GM18508 (cell line): ENCODE measurements at regions not wholly inside any gene's neighbourhood (a gene's known extent, or its start where the extent isn't known, plus 50 kb on each side); places are given as distances from the start of the nearest gene placed in this dataset.

ENCODE experiments used
- ATAC-seq: cut with Tn5 transposase; IDR thresholded peaks from one replicate; pipeline ENCODE4 v1.9.1; 2021; ENCODE audit warnings: moderate number of reproducible peaks; ENCODE audit not compliant: insufficient read depth, unreplicated experiment

DNA sequence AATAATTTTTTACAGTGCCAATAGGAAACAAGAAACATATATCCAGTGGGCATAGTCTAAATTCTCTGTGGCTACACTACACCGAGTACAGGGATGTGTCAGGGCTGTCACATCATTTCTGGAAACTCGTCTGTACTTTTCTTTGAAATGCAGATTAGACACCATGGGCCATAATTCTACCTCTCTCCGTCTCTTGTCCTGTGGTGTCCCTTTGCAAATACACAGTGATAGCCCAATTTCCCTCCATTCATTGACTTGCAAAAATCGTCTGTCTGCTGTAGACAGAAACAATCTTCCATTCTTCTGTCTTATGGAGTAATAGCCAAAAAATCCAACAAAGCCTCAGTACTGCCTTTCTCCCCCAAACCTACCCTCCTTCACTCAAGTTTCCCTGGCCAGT lies 487.1 kb upstream of the ANO3 start:
- no peak for ATAC-seq

- ATAC-seq: no peak
Measured at GRCh38 chr11:25855916-25856315, 476.0 kb upstream of the ANO3 start.

GRCh38 chr11:25859776-25860175 lies 472.2 kb upstream of the ANO3 start:
- no peak for ATAC-seq

DNA sequence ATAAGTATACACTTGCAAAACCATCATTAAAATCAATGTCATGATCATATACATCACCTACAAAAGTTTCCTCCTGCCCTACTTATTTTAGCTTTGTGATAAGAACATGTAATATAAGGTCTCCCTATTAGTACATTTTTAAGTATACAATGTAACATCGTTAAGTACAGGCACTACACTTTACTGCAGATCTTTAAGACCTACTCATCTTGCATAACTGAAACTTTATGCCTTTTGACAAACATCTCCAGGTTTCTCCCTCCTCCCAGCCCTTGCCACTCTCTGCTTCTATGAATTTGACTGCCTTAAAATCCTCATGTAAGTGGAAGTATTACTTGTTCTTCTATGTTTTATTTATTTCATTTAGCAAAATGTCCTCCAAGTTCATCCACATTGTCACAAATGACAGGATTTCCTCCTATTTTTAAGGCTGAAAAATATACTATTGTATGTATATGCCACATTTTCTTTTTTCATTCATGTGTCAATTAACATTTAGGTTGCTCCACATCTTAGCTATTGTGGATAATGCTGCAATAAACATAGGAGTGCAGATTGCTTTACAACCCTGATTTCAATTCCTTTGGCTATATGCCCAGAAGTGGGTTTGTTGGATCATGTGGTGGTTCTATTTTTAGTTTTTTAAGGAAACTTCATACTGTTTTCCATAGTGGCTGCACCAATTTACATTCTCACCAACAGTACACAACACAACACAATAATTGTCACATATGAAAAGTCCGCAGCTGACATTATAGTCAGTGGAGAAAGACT lies 471.1 kb upstream of the ANO3 start:
- no peak for ATAC-seq

DNA sequence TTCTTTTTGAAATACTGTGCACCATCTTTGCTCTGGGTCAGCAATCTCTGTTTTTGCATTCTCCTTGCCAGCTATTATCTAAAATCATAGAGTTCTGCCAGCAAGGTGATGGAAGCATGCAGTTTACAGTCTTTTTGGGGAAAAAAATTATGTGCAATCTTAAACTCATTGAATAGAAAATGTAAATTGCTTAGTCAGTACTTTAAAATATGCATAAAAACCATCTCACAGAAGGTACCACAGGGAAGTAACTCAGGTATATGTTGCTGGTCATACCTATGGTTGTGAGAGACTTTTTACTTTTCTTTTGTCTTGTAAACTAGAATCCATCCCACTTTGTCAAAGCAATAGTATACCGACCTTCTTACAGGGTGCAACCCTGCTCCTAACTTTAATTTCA lies 469.8 kb upstream of the ANO3 start:
- ATAC-seq: no peak

- no peak for ATAC-seq
Measured at GRCh38 chr11:25863986-25864385, 467.9 kb upstream of the ANO3 start.

- no peak for ATAC-seq
Measured at GRCh38 chr11:25876456-25876965, 455.4 kb upstream of the ANO3 start.

DNA sequence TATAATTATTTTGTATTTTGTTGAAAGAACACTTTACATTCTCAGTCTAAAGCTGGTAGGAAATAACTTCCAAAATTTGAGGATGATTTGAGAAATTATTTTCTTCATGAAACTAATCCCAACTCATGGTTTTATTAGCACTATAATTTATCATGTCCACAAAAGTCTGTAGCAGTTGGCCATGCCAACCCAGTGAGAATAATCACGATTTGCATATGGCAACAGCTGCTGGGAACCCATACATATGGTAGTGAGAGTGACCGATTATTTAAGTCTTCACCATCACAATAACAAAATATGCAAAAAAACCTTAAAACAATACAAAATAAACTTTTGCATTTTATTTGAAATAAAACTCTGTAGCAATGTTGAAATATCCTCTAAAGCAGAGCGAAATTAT lies 445.9 kb upstream of the ANO3 start:
- ATAC-seq: no peak

DNA sequence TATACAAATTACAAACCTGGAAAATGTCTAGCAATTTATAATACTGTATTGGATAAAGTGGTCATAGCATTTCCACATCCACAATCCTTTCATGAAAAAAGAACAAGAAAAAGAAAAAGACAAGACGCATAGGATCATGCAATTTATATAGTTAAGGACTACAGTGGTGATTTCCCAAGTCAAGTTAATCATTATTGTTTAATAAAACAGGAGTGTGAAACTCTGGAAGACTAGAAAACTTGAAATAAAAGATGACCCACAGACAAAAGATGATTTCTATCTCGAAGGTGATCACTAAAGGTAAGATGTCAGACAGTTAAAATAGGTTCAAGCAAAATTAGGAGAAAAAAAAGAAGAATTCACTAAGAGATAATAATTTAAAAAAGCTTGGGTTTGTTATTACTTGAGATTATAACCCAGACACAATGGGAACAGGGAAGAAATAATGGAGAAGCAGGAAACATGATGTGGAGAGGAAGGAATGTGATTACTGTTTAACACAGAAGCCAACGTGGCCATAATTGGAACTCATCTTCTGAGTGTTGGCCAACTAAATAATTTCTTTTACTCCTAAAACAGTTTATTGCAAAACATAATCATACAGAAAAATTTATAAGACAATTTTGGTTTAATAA lies 441.2 kb upstream of the ANO3 start:
- ATAC-seq: no peak

GRCh38 chr11:25891960-25892359 lies 440.0 kb upstream of the ANO3 start:
- no peak for ATAC-seq

GRCh38 chr11:25899617-25900160 lies 432.2 kb upstream of the ANO3 start:
- ATAC-seq: no peak

GRCh38 chr11:25900814-25901213 lies 431.1 kb upstream of the ANO3 start:
- ATAC-seq: no peak

DNA sequence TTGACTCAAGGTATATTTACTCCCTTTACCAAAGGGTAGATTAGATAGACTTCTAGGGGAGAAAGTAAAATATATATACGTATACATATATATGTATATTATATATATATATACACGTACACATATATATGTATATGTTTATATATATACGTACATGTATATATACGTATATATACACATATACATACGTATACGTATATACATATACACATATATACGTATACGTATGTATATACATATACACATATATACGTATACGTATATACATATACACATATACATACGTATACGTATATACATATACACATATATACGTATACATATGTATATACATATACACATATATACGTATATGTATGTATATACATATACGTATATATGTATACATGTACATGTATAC lies 430.5 kb upstream of the ANO3 start:
- ATAC-seq: no peak

- ATAC-seq: no peak
Measured at GRCh38 chr11:25902476-25902875, 429.5 kb upstream of the ANO3 start.

DNA sequence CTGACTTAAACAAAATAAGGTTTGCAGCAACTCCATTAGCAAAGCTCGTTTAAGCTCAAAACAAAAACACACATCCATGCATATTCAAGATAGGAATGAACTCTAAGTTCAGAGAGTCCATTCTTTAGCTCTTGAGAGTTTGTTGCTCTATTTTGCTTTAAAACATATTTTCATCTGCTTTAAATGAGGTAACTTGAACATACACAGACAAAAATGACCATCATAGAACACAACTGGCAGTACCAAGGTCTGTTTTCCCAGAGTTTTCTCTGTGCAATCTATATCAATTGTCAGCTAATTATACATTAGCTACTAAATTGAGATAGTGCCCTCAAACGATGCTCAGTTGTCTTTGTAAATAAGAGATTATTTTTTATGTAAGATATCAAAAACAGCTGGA lies 423.2 kb upstream of the ANO3 start:
- ATAC-seq: no peak

DNA sequence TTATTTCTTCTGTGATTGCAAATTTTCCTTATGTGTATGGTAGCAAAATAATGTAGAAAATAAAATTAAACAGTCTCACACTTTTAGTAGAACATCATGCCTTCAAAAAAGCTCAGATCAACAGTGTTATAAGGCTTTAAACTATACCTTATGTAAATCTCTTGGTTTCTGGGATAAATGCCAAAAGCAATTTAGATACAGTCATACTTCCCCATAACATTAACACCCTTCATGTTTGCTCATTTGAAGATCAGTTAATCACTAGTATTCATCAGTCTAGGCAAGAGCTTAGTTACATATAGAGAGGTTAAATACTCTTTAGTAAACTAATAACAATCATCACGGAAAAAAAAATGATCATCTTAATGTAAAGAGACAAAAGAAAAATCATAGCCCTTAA lies 421.8 kb upstream of the ANO3 start:
- ATAC-seq: no peak

DNA sequence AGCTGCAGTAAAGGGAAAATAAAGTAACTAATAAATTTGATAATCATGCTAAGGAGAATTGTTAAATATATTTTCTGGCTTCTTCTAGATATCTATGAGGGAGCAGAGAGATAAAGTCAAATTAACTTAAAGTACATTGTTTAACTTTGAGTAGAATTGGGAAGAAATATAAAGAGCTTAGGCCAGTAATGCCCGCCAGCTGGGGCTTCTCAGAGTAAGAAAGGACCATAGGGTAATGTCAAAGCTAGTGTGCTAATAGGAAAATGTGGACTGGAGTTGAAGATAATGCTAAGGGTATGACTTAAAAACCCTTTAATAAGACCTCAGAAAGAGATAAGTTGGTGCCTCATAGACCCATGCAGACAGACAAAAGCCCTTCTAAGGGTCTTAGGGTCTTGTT lies 411.6 kb upstream of the ANO3 start:
- ATAC-seq: no peak

GRCh38 chr11:25924586-25924985 lies 407.3 kb upstream of the ANO3 start:
- ATAC-seq: no peak

GRCh38 chr11:25925359-25925758 lies 406.6 kb upstream of the ANO3 start:
- ATAC-seq: no peak

DNA sequence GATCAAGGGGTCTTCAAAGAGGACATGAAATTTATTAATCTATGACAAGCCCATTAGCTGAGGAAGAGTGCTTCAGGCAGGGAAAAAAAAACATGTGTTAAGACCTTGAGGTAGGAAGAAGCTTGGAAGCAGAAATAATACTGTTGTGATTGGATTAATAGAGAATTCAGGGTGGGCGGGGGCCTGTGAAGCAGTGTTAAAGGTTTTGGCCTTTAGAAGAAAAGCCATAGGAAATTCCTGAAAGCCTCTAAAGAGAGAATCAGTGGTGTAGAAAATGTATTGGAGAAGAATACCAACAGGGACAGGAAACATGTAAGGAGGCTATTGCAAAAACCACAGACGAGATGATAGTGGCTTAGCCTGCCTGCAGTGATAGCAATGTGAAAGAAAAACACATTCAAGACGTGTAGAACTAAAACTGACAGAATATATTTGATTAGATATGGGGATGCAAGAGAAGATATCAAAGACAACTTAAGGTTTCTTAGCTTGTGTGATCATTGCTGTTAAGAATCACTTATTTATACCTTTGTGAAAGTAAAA lies 404.4 kb upstream of the ANO3 start:
- ATAC-seq: no peak

GRCh38 chr11:25928076-25928475 lies 403.9 kb upstream of the ANO3 start:
- no peak for ATAC-seq
